AG08396 (cell line): ENCODE measurements at regions not wholly inside any gene's neighbourhood (a gene's known extent, or its start where the extent isn't known, plus 50 kb on each side); places are given as distances from the start of the nearest gene placed in this dataset.
"Not testable (repeated sequence)": the region's sequence is repeated elsewhere in the genome, so short reads cannot be mapped to it uniquely, and the experiment has no call there.

ENCODE experiments used
- DNase-seq: peaks from one replicate; pipeline ENCODE4 v3.0.0; 2012; ENCODE audit warnings: low spot score, mixed read lengths

GRCh38 chr6:5838656-5839396 lies 167.9 kb downstream of the NRN1 start:
- no peak for DNase-seq

DNA sequence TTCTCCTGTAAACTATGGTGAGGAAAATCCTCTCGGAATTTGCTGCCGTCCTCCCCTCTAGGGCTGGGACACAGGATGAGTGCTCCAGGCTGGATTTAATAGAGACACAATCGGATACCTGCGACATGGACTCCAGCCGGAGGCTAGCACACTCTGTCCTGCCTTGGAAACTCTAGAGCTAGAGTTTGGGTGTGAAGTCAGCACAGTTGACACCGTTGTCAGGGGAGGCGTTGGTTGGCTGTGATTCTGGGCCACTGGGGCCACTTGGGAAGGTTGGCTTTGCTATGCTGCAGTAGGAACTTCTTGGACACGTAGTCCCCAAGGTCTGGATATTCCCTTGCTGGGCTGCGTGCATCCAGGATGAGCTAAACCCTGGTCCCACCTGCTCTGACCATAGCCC lies 169.4 kb downstream of the NRN1 start:
- no peak for DNase-seq

GRCh38 chr6:5836597-5836996 lies 170.1 kb downstream of the NRN1 start:
- DNase-seq: not testable (repeated sequence)

DNA sequence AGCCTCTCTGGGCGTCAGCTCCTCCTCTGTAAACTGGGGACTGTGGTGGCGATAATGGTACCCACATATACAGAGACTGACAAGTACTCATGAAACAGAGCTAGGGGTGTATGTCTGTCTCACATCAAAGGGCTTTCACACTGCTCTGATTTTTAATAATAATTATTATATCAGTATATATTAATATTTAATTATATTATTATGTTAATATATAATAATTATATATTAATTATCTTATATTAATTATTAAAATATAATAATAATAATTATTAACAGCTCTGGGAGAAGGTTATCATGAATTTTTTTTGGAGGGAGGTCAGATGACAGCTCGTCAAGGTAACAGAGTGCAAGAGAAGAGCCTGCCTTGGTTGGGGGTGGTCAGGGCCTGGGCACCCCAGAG lies 173.6 kb downstream of the NRN1 start:
- DNase-seq: no peak

DNA sequence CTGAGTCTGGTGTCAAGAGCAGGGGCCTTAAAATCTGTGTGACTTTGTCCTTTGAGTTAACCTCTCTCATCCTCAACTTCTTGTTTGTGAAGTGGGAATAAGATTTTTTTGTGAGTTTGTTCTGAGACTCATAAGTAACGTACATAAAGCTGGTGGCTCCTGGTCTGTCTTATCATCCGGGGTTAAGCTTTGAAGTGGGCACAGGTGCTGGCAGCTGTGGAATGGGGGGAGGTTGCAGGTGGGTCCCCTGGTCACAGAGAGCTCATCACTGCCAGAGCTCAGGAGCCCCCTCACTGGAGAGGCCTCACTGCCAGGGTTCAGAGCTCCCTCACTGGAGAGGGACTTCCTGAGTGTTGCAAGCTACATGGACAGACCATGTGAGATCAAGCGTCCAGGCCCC lies 174.1 kb downstream of the NRN1 start:
- DNase-seq: no peak

- DNase-seq: not testable (repeated sequence)
Observed at GRCh38 chr6:5831219-5831862, 175.4 kb downstream of the NRN1 start.

GRCh38 chr6:5828296-5828695 lies 178.4 kb downstream of the NRN1 start:
- DNase-seq: no peak

GRCh38 chr6:5827056-5827904 lies 179.4 kb downstream of the NRN1 start:
- no peak for DNase-seq

GRCh38 chr6:5824382-5824983 lies 182.2 kb downstream of the NRN1 start:
- not testable (repeated sequence) for DNase-seq
